HEK293 (cell line): ENCODE measurements at regions not wholly inside any gene's neighbourhood (a gene's known extent, or its start where the extent isn't known, plus 50 kb on each side); places are given as distances from the start of the nearest gene placed in this dataset.

Experiments used
- CTCF ChIA-PET: fragments of 350-600 bp; formaldehyde crosslinking; extraction: SDS; loops from one replicate; lab custom pipeline; 2021; ENCODE audit warnings: antibody characterized with exemption; lab: Yijun Ruan, JAX
- POLR2A ChIA-PET: fragments of 300-600 bp; formaldehyde crosslinking; extraction: SDS; loops from one replicate; lab custom pipeline; 2020; ENCODE audit warnings: antibody characterized with exemption, inconsistent platforms; lab: Yijun Ruan, JAX
- H3K27ac ChIP-seq: fragments of 200-500 bp; sonication (Bioruptor generic); 2 replicates; pipeline ENCODE4 v1.5.1; 2014; ENCODE audit warnings: low read depth, low read length, control low read depth, inconsistent platforms; ENCODE audit errors: extremely low read depth
- H3K36me3 ChIP-seq, 2 experiments: fragments of 200-500 bp in 1 of 2; sonication (Bioruptor generic) in 1 of 2; 1 replicate in 1 of 2; 2 replicates in 1 of 2; pipeline ENCODE4 v1.5.1; 2014 to 2017; ENCODE audit warnings: inconsistent platforms in 2 of 2, low read length in 2 of 2; ENCODE audit not compliant: control insufficient read depth in 2 of 2, insufficient read depth in 1 of 2
- H3K4me1 ChIP-seq: fragments of 200-500 bp; sonication (Bioruptor generic); 2 replicates; pipeline ENCODE4 v1.5.1; 2014; ENCODE audit warnings: mild to moderate bottlenecking, low read length, inconsistent platforms; ENCODE audit not compliant: control insufficient read depth, insufficient read depth
- H3K4me3 ChIP-seq: 2 replicates; pipeline ENCODE4 v1.5.1; 2011; ENCODE audit warnings: low read depth, mild to moderate bottlenecking, control low read depth, low read length, moderate library complexity
- H3K9me3 ChIP-seq: fragments of 200-500 bp; sonication (Bioruptor generic); 2 replicates; pipeline ENCODE4 v1.5.1; 2014; ENCODE audit warnings: low read depth, low read length, inconsistent platforms; ENCODE audit not compliant: control insufficient read depth, insufficient read depth
- BCL11B ChIP-seq: fragments of 450-650 bp; formaldehyde crosslinking; IDR thresholded peaks from 2 replicates; pipeline ENCODE4 v1.5.1; 2016; ENCODE audit warnings: low read depth, missing biosample characterization, missing genetic modification characterization
- MEIS1 ChIP-seq: sonication (generic); formaldehyde crosslinking; IDR thresholded peaks from 2 replicates; pipeline ENCODE4 v1.8.1; 2022; ENCODE audit warnings: missing genetic modification reagents, mild to moderate bottlenecking, borderline replicate concordance
- MYNN ChIP-seq: fragments of 450-650 bp; formaldehyde crosslinking; IDR thresholded peaks from 2 replicates; pipeline ENCODE4 v1.5.1; 2016; ENCODE audit warnings: missing biosample characterization, missing genetic modification characterization, borderline replicate concordance
- PRDM1 ChIP-seq: fragments of 450-650 bp; formaldehyde crosslinking; IDR thresholded peaks from 2 replicates; pipeline ENCODE4; 2016; ENCODE audit warnings: missing biosample characterization, missing genetic modification characterization
- SCRT2 ChIP-seq: fragments of 450-650 bp; formaldehyde crosslinking; IDR thresholded peaks from 2 replicates; pipeline ENCODE4 v1.5.1; 2016; ENCODE audit warnings: missing biosample characterization, missing genetic modification characterization
- TCF7L2 ChIP-seq: IDR thresholded peaks from 2 replicates; pipeline ENCODE4 v1.6.1; 2011; ENCODE audit warnings: low read depth, mild to moderate bottlenecking, inconsistent platforms, low read length, moderate library complexity, borderline replicate concordance
- ZFHX2 ChIP-seq: fragments of 450-650 bp; formaldehyde crosslinking; conservative IDR thresholded peaks from 2 replicates; pipeline ENCODE4 v1.5.1; 2016; ENCODE audit warnings: missing biosample characterization, missing genetic modification characterization
- ZFP41 ChIP-seq: fragments of 450-650 bp; formaldehyde crosslinking; IDR thresholded peaks from 2 replicates; pipeline ENCODE4 v1.5.1; 2016; ENCODE audit warnings: missing biosample characterization, missing genetic modification characterization, borderline replicate concordance
- ZNF138 ChIP-seq: fragments of 450-650 bp; formaldehyde crosslinking; IDR thresholded peaks from 2 replicates; pipeline ENCODE4 v1.5.1; 2016; ENCODE audit warnings: missing biosample characterization, missing genetic modification characterization, borderline replicate concordance
- ZNF169 ChIP-seq: fragments of 450-650 bp; formaldehyde crosslinking; IDR thresholded peaks from 2 replicates; pipeline ENCODE4 v1.5.1; 2016; ENCODE audit warnings: missing biosample characterization, missing genetic modification characterization
- ZNF2 ChIP-seq: fragments of 450-650 bp; formaldehyde crosslinking; IDR thresholded peaks from 2 replicates; pipeline ENCODE4 v1.5.1; 2016; ENCODE audit warnings: missing biosample characterization, missing genetic modification characterization
- ZNF214 ChIP-seq: fragments of 450-650 bp; formaldehyde crosslinking; IDR thresholded peaks from 2 replicates; pipeline ENCODE4 v1.5.1; 2017; ENCODE audit warnings: missing biosample characterization, mild to moderate bottlenecking, missing genetic modification characterization, borderline replicate concordance
- ZNF23 ChIP-seq: fragments of 450-650 bp; formaldehyde crosslinking; IDR thresholded peaks from 2 replicates; pipeline ENCODE4 v1.5.1; 2016; ENCODE audit warnings: missing biosample characterization, missing genetic modification characterization, borderline replicate concordance
- ZNF248 ChIP-seq: fragments of 450-650 bp; formaldehyde crosslinking; IDR thresholded peaks from 2 replicates; pipeline ENCODE4 v1.5.1; 2017; ENCODE audit warnings: missing biosample characterization, missing genetic modification characterization
- ZNF274 ChIP-seq, 2 experiments: fragments of 200-500 bp in 1 of 2; fragments of 450-650 bp in 1 of 2; sonication (Bioruptor generic) in 1 of 2; formaldehyde crosslinking in 1 of 2; IDR thresholded peaks; 2 replicates each; pipeline versions ENCODE4 v1.5.1 to v1.6.1; 2014 to 2016; ENCODE audit warnings: borderline replicate concordance in 1 of 2, inconsistent platforms in 1 of 2, low read length in 1 of 2, missing biosample characterization in 1 of 2, missing genetic modification characterization in 1 of 2
- ZNF311 ChIP-seq: fragments of 450-650 bp; formaldehyde crosslinking; IDR thresholded peaks from 2 replicates; pipeline ENCODE4 v1.5.1; 2017; ENCODE audit warnings: missing biosample characterization, missing genetic modification characterization, borderline replicate concordance
- ZNF37A ChIP-seq: fragments of 450-650 bp; IDR thresholded peaks from 2 replicates; pipeline ENCODE4 v1.5.1; 2018; ENCODE audit warnings: missing biosample characterization, missing genetic modification characterization
- ZNF391 ChIP-seq: fragments of 450-650 bp; formaldehyde crosslinking; IDR thresholded peaks from 2 replicates; pipeline ENCODE4 v1.5.1; 2016; ENCODE audit warnings: low read depth, missing biosample characterization, missing genetic modification characterization, borderline replicate concordance
- ZNF404 ChIP-seq: fragments of 450-650 bp; formaldehyde crosslinking; IDR thresholded peaks from 2 replicates; pipeline ENCODE4 v1.5.1; 2017; ENCODE audit warnings: missing biosample characterization, missing genetic modification characterization
- ZNF423 ChIP-seq: fragments of 450-650 bp; formaldehyde crosslinking; IDR thresholded peaks from 2 replicates; pipeline ENCODE4 v1.5.1; 2016; ENCODE audit warnings: missing biosample characterization, missing genetic modification characterization
- ZNF510 ChIP-seq: fragments of 450-650 bp; formaldehyde crosslinking; IDR thresholded peaks from 2 replicates; pipeline ENCODE4 v1.5.1; 2018; ENCODE audit warnings: mild to moderate bottlenecking, missing genetic modification characterization, missing biosample characterization; ENCODE audit not compliant: insufficient replicate concordance
- ZNF548 ChIP-seq: fragments of 450-650 bp; formaldehyde crosslinking; IDR thresholded peaks from 2 replicates; pipeline ENCODE4 v1.5.1; 2016; ENCODE audit warnings: missing biosample characterization, missing genetic modification characterization
- ZNF596 ChIP-seq: fragments of 450-650 bp; IDR thresholded peaks from 2 replicates; pipeline ENCODE4 v1.5.0; 2018; ENCODE audit warnings: missing biosample characterization, mild to moderate bottlenecking, missing genetic modification characterization, moderate library complexity
- ZNF670 ChIP-seq: fragments of 450-650 bp; formaldehyde crosslinking; IDR thresholded peaks from 2 replicates; pipeline ENCODE4 v1.5.1; 2016; ENCODE audit warnings: missing biosample characterization, missing genetic modification characterization, low read depth
- ZNF791 ChIP-seq: fragments of 450-650 bp; formaldehyde crosslinking; IDR thresholded peaks from 2 replicates; pipeline ENCODE4 v1.5.1; 2016; ENCODE audit warnings: missing biosample characterization, missing genetic modification characterization
- ZSCAN18 ChIP-seq: fragments of 450-650 bp; formaldehyde crosslinking; IDR thresholded peaks from 2 replicates; pipeline ENCODE4 v1.5.1; 2016; ENCODE audit warnings: missing biosample characterization, missing genetic modification characterization
- TF ChIP-seq, protein P1 (sequence below): fragments of 450-650 bp; formaldehyde crosslinking; IDR thresholded peaks from 2 replicates; pipeline ENCODE4 v1.5.1; 2016; ENCODE audit warnings: missing biosample characterization, missing genetic modification characterization
- TF ChIP-seq, protein P2 (sequence below): fragments of 450-650 bp; formaldehyde crosslinking; IDR thresholded peaks from 2 replicates; pipeline ENCODE4 v1.5.1; 2016; ENCODE audit warnings: missing biosample characterization, missing genetic modification characterization
- TF ChIP-seq, protein P3 (sequence below): fragments of 450-650 bp; formaldehyde crosslinking; IDR thresholded peaks from 2 replicates; pipeline ENCODE4 v1.5.1; 2016; ENCODE audit warnings: missing biosample characterization, missing genetic modification characterization

DNA sequence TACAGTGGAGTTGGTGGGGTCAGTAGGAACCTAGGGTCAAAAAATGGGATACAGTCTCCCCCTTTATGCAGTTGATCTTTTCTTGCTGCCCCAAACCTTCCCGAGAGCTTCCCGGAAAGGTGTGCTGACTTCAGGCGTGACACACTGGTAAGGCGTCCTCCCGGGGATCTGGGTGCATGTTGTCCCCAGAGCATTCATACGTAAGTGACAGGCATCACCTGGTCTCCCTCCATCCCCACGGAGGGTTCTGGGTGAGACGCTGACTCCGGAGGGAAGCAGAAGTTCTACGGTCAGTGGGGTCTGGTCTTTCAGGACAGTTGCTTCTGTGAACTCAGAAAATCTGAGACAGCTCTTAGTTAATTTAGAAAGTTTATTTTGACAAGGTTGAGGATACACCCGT lies 159.6 kb upstream of the RTL1 start (continued):
- TF ChIP-seq ZNF138 (no peak), ZNF391 (no peak), ZNF311 (no peak), MEIS1 (CRISPR knock-in tag) (no peak), ZNF169 (tag by site-specific recombination) (no peak)

GRCh38 chr14:101064121-101064661 lies 160.7 kb upstream of the RTL1 start:
- Histone ChIP-seq H3K4me3 (no peak overlapping the region), H3K9me3 (no peaks in the 10 kb centered on the region), H3K27ac (no peak overlapping the region), H3K4me1 (no peaks in the 10 kb centered on the region), H3K36me3 (no peaks in the 10 kb centered on the region)
- TF ChIP-seq ZNF423 = no peak
- no peak for TF ChIP-seq ZNF670
- no peak for TF ChIP-seq ZNF2 (tag by site-specific recombination)
- TF ChIP-seq MYNN (tag by site-specific recombination) = no peak
- TF ChIP-seq ZNF548 (tag by site-specific recombination) = no peak
- TF ChIP-seq TCF7L2 = no peak
- no peak for TF ChIP-seq ZNF214 (tag by site-specific recombination)
- TF ChIP-seq, protein P1, sequence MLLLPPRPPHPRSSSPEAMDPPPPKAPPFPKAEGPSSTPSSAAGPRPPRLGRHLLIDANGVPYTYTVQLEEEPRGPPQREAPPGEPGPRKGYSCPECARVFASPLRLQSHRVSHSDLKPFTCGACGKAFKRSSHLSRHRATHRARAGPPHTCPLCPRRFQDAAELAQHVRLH = no peak
- CTCF ChIA-PET = no interaction called here
- POLR2A ChIA-PET = no interaction called here

DNA sequence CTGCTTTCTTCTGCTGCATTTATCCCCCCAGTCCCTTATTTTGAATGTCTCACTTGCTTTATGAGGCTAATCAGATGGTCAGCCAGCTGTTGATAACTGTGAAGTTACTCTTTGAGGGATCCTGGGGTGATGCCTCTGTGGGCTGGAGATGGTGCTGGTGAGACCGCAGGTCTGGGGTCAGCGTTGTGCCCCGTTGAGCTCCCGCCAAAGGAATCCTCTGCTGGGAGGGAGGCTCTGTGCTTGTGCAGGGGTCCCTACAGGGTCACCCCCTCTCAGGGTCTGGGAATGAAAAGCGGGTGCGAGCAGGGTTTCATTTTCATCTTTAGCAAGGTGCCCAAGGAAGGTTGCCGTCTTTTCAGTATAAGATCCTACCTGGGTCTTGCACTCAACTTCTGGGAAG lies 161.2 kb upstream of the RTL1 start:
- no peak overlapping the region for H3K27ac ChIP-seq
- TF ChIP-seq BCL11B (tag by site-specific recombination) = no peak
- TF ChIP-seq, protein P2, sequence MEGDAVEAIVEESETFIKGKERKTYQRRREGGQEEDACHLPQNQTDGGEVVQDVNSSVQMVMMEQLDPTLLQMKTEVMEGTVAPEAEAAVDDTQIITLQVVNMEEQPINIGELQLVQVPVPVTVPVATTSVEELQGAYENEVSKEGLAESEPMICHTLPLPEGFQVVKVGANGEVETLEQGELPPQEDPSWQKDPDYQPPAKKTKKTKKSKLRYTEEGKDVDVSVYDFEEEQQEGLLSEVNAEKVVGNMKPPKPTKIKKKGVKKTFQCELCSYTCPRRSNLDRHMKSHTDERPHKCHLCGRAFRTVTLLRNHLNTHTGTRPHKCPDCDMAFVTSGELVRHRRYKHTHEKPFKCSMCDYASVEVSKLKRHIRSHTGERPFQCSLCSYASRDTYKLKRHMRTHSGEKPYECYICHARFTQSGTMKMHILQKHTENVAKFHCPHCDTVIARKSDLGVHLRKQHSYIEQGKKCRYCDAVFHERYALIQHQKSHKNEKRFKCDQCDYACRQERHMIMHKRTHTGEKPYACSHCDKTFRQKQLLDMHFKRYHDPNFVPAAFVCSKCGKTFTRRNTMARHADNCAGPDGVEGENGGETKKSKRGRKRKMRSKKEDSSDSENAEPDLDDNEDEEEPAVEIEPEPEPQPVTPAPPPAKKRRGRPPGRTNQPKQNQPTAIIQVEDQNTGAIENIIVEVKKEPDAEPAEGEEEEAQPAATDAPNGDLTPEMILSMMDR = no peak
- TF ChIP-seq PRDM1 (tag by site-specific recombination) = no peak
- no peak for TF ChIP-seq ZSCAN18 (tag by site-specific recombination)
- no peak for TF ChIP-seq ZNF214 (tag by site-specific recombination)
- no peak for TF ChIP-seq ZNF274 (IDR thresholded peaks at IDR 0.05; ENCODE audit: low read length)
- TF ChIP-seq ZNF274 (tag by site-specific recombination; IDR thresholded peaks at IDR 0.05; ENCODE audit: borderline replicate concordance) = no peak
- no peak for TF ChIP-seq SCRT2 (tag by site-specific recombination)
- no peak for TF ChIP-seq ZFHX2 (tag by site-specific recombination)
- TF ChIP-seq ZNF248 = no peak
- TF ChIP-seq ZNF404 = no peak
- no peak for TF ChIP-seq ZNF510 (tag by site-specific recombination)
- no peak for TF ChIP-seq ZNF37A (tag by site-specific recombination)
- no peak for TF ChIP-seq ZFP41 (tag by site-specific recombination)
- TF ChIP-seq, protein P3, sequence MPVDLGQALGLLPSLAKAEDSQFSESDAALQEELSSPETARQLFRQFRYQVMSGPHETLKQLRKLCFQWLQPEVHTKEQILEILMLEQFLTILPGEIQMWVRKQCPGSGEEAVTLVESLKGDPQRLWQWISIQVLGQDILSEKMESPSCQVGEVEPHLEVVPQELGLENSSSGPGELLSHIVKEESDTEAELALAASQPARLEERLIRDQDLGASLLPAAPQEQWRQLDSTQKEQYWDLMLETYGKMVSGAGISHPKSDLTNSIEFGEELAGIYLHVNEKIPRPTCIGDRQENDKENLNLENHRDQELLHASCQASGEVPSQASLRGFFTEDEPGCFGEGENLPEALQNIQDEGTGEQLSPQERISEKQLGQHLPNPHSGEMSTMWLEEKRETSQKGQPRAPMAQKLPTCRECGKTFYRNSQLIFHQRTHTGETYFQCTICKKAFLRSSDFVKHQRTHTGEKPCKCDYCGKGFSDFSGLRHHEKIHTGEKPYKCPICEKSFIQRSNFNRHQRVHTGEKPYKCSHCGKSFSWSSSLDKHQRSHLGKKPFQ = no peak
- TF ChIP-seq ZNF23 = no peak
- TF ChIP-seq ZNF311 = no peak
- no peak for TF ChIP-seq ZNF596 (tag by site-specific recombination)
- TF ChIP-seq ZNF2 (tag by site-specific recombination) = no peak
- no peak for TF ChIP-seq ZNF791 (tag by site-specific recombination)
- POLR2A ChIA-PET = no interaction called here
- CTCF ChIA-PET = interaction anchor here (0.5 kb wide), 1 partner anchor 743 kb away, joined by 3 read pairs; no protein-coding TSS in a partner anchor
- no peak overlapping the region for H3K4me3 ChIP-seq
- H3K9me3 ChIP-seq = no peaks in the 10 kb centered on the region
- H3K4me1 ChIP-seq = no peaks in the 10 kb centered on the region
- H3K36me3 ChIP-seq = no peaks in the 10 kb centered on the region
